HepG2 (cell line): ENCODE measurements at regions not wholly inside any gene's neighbourhood (a gene's known extent, or its start where the extent isn't known, plus 50 kb on each side); places are given as distances from the start of the nearest gene placed in this dataset.

Experiments used
- ATAC-seq: fragments of 200-7000 bp; cut with Tn5 transposase; 3 replicates; pipeline ENCODE4 v1.9.1; 2020; ENCODE audit warnings: mild to moderate bottlenecking, moderate library complexity
- BruUV-seq: library from RNA; stranded (reverse); fragments of 400-500 nt; replicated peaks from 2 replicates; lab custom pipeline; 2021; lab: Mats Ljungman, UMichigan
- CTCF ChIA-PET: fragments of 300-600 bp; formaldehyde crosslinking; extraction: SDS; loops from one replicate; lab custom pipeline; 2021; ENCODE audit warnings: low total read pairs, inconsistent platforms, low intra/inter-chr PET ratio; lab: Yijun Ruan, JAX
- POLR2A ChIA-PET: fragments of 350-600 bp; sonication (Branson Sonifier 250); formaldehyde crosslinking; loops from one replicate; lab custom pipeline; 2020; ENCODE audit warnings: antibody characterized with exemption, inconsistent platforms; lab: Yijun Ruan, JAX
- DNase-seq: peaks from one replicate; pipeline ENCODE4 v3.0.0-alpha.2; 2015; ENCODE audit warnings: low spot score
- FAIRE-seq: peaks from 3 replicates; lab custom pipeline; 2011; peaks lifted over from hg19 to GRCh38; lab: Jason Lieb, UNC
- H2AFZ ChIP-seq: one replicate; pipeline ENCODE4 v1.6.1; 2011; ENCODE audit warnings: low read length, inconsistent platforms
- H3K27ac ChIP-seq: fragments of 300-600 bp; 3 replicates; pipeline ENCODE4 v1.8.0; 2011; ENCODE audit warnings: mixed run types, mild to moderate bottlenecking, mixed read lengths, low read length, inconsistent platforms; ENCODE audit not compliant: insufficient read depth; ENCODE audit errors: extremely low read length
- H3K27me3 ChIP-seq, 2 experiments: fragments of 200-600 bp in 1 of 2; 2 replicates in 1 of 2; 3 replicates in 1 of 2; pipeline versions ENCODE4 v1.6.0 to v1.8.0; 2011; ENCODE audit warnings: low read length in 2 of 2, mild to moderate bottlenecking in 2 of 2, moderate library complexity in 2 of 2, inconsistent platforms in 1 of 2; ENCODE audit not compliant: insufficient read depth in 2 of 2, control insufficient read depth in 1 of 2
- H3K36me3 ChIP-seq, 2 experiments: fragments of 200-600 bp in 1 of 2; replicated peaks in 1 of 2; 2 replicates in 1 of 2; 3 replicates in 1 of 2; pipeline versions ENCODE4 v1.5.1 to v1.8.0; 2011; ENCODE audit warnings: low read length in 2 of 2, inconsistent platforms in 1 of 2; ENCODE audit not compliant: insufficient read depth in 2 of 2, control insufficient read depth in 1 of 2
- H3K4me1 ChIP-seq: 2 replicates; pipeline ENCODE4 v1.5.1; 2012; ENCODE audit warnings: low read length, inconsistent platforms; ENCODE audit not compliant: insufficient read depth
- H3K4me2 ChIP-seq: 2 replicates; pipeline ENCODE4 v1.6.0; 2011; ENCODE audit warnings: low read depth, low read length, inconsistent platforms
- H3K4me3 ChIP-seq, 3 experiments: fragments of 200-600 bp in 1 of 3; sonication (generic), shearing (Covaris generic) in 1 of 3; replicated peaks in 1 of 3; 2 replicates each; pipeline ENCODE4 v1.5.1; 2011 to 2016; ENCODE audit warnings: low read length in 3 of 3, inconsistent platforms in 2 of 3, low read depth in 2 of 3, mild to moderate bottlenecking in 2 of 3, control low read depth in 1 of 3, mixed read lengths in 1 of 3; ENCODE audit not compliant: insufficient read depth in 1 of 3
- H3K79me2 ChIP-seq: one replicate; pipeline ENCODE4 v1.6.1; 2011; ENCODE audit warnings: low read length, inconsistent platforms; ENCODE audit not compliant: insufficient read depth
- H3K9ac ChIP-seq: 2 replicates; pipeline ENCODE4 v1.6.0; 2011; ENCODE audit warnings: mild to moderate bottlenecking, low read depth, low read length, inconsistent platforms; ENCODE audit not compliant: insufficient read depth
- H3K9me3 ChIP-seq: 2 replicates; pipeline ENCODE4 v1.5.1; 2012; ENCODE audit warnings: mild to moderate bottlenecking, low read length
- H4K20me1 ChIP-seq: 2 replicates; pipeline ENCODE4 v1.6.0; 2011; ENCODE audit warnings: inconsistent platforms, mild to moderate bottlenecking, low read length, moderate library complexity; ENCODE audit not compliant: insufficient read depth
- ATF3 ChIP-seq: sonication (generic); formaldehyde crosslinking; IDR thresholded peaks from 2 replicates; pipeline ENCODE4 v1.4.0; 2020; ENCODE audit warnings: missing genetic modification reagents
- HOXA9 ChIP-seq: sonication (generic); formaldehyde crosslinking; IDR thresholded peaks from 2 replicates; pipeline ENCODE4 v1.8.1; 2022; ENCODE audit warnings: missing genetic modification reagents, mild to moderate bottlenecking, moderate library complexity, borderline replicate concordance
- MAFF ChIP-seq: IDR thresholded peaks from 2 replicates; pipeline ENCODE4 v1.6.1; 2011; ENCODE audit warnings: low read depth, low read length, improper control_type of control experiment
- MAFK ChIP-seq, 2 experiments: IDR thresholded peaks in 1 of 2; conservative IDR thresholded peaks in 1 of 2; 2 replicates each; pipeline ENCODE4 v1.6.1; 2011; ENCODE audit warnings: improper control_type of control experiment in 2 of 2, low read length in 2 of 2
- MATR3 ChIP-seq: sonication (generic); formaldehyde crosslinking; IDR thresholded peaks from 2 replicates; pipeline ENCODE4 v1.4.0; 2020; ENCODE audit warnings: missing genetic modification reagents
- SRSF1 ChIP-seq: fragments of 200-400 bp; formaldehyde crosslinking; optimal IDR thresholded peaks from 2 replicates; pipeline ENCODE3; 2017; ENCODE audit warnings: mild to moderate bottlenecking, low read depth, low read length, moderate library complexity
- ZIK1 ChIP-seq: sonication (generic); formaldehyde crosslinking; IDR thresholded peaks from 2 replicates; pipeline ENCODE4 v1.5.0; 2020; ENCODE audit warnings: mild to moderate bottlenecking, low read depth, missing genetic modification reagents, borderline replicate concordance
- ZMYM4 ChIP-seq: sonication (generic); formaldehyde crosslinking; IDR thresholded peaks from 2 replicates; pipeline ENCODE4 v1.8.1; 2023; ENCODE audit warnings: mild to moderate bottlenecking, missing genetic modification reagents
- ZNF232 ChIP-seq: sonication (generic); formaldehyde crosslinking; IDR thresholded peaks from 2 replicates; pipeline ENCODE4 v1.4.0; 2020; ENCODE audit warnings: missing genetic modification reagents, borderline replicate concordance
- ZNF879 ChIP-seq: sonication (generic); formaldehyde crosslinking; IDR thresholded peaks from 2 replicates; pipeline ENCODE4 v1.8.1; 2023; ENCODE audit warnings: missing genetic modification reagents
- WGBS: methylation state at CpG from one replicate; pipeline ENCODE4 v1.1.6; 2017; ENCODE audit warnings: low lambda C conversion rate; 5-methylcytosine and 5-hydroxymethylcytosine counted together
- in situ Hi-C: cut with HindIII; loops from 2 replicates; pipeline ENCODE4 v1.10.0; 2017; ENCODE audit warnings: low pct_unique_long_range_greater_than_20kb; ENCODE audit not compliant: extremely low pct_ligation_motif_present
- intact Hi-C: fragments of 100-400 bp; cut with micrococcal nuclease; formaldehyde crosslinking; loops from one replicate; pipeline ENCODE4 v1.10.0; 2022; ENCODE audit not compliant: unreplicated experiment

GRCh38 chr5:155167736-155168135, 154.2 kb downstream of the KIF4B start:
- no peak overlapping the region for H2AFZ ChIP-seq
- H3K4me2 ChIP-seq: no peak overlapping the region
- intact Hi-C loops: no loop called here
- CTCF ChIA-PET: no interaction called here
- no peak overlapping the region for H3K4me3 ChIP-seq
- FAIRE-seq (no peak), ATAC-seq (no peak), DNase-seq (no peak)
- TF ChIP-seq MAFF (peak; percentile 77), MAFK (conservative IDR thresholded peaks at IDR 0.05 in 1 of 2, IDR thresholded peaks at IDR 0.05 in 1 of 2; ENCODE audit: low read length in 2 of 2) (peak; percentile 70 to 76), MATR3 (CRISPR knock-in tag) (no peak), ATF3 (CRISPR knock-in tag) (no peak), ZIK1 (CRISPR knock-in tag) (no peak)
- no peaks in the 10 kb centered on the region for H3K9me3 ChIP-seq
- WGBS: 17% methylated on average over 3 of the region's 3 CpGs
- no TSS peak for BruUV-seq
- no peaks in the 10 kb centered on the region for H4K20me1 ChIP-seq
- H3K27ac ChIP-seq: no peak overlapping the region
- H3K27me3 ChIP-seq: no peaks in the 10 kb centered on the region
- in situ Hi-C loops: no loop called here
- H3K9ac ChIP-seq: no peak overlapping the region
- no peaks in the 10 kb centered on the region for H3K4me1 ChIP-seq
- POLR2A ChIA-PET: no interaction called here
- H3K79me2 ChIP-seq: no peaks in the 10 kb centered on the region
- no peaks in the 10 kb centered on the region for H3K36me3 ChIP-seq

- no peak overlapping the region for H3K4me3 ChIP-seq
- ATAC-seq (no peak), FAIRE-seq (no peak), DNase-seq (no peak)
- POLR2A ChIA-PET: no interaction called here
- H2AFZ ChIP-seq: no peak overlapping the region
- no peak overlapping the region for H3K27ac ChIP-seq
- no peaks in the 10 kb centered on the region for H3K4me1 ChIP-seq
- no peaks in the 10 kb centered on the region for H3K36me3 ChIP-seq
- intact Hi-C loops: no loop called here
- no peak overlapping the region for H3K9ac ChIP-seq
- BruUV-seq: no TSS peak
- no peaks in the 10 kb centered on the region for H3K9me3 ChIP-seq
- no peaks in the 10 kb centered on the region for H3K27me3 ChIP-seq
- CTCF ChIA-PET: no interaction called here
- H3K4me2 ChIP-seq: no peak overlapping the region
- TF ChIP-seq ZMYM4 (CRISPR knock-in tag) (no peak), ZNF232 (CRISPR knock-in tag) (no peak), HOXA9 (CRISPR knock-in tag) (no peak), ZNF879 (CRISPR knock-in tag) (no peak), SRSF1 (no peak)
- no peaks in the 10 kb centered on the region for H4K20me1 ChIP-seq
- WGBS: 0% methylated on average over 1 of the region's 1 CpG
- H3K79me2 ChIP-seq: no peaks in the 10 kb centered on the region
- in situ Hi-C loops: no loop called here
Observed at GRCh38 chr5:155181542-155181941, 168.0 kb downstream of the KIF4B start.
